ENCODE measurements at regions not wholly inside any gene's neighbourhood (a gene's known extent, or its start where the extent isn't known, plus 50 kb on each side); places are given as distances from the start of the nearest gene placed in this dataset.

GRCh38 chr3:42037318-42037945 is 53.7 kb upstream of the TRAK1 start:
- no peaks in the 10 kb centered on the region for H3K9me3 Mint-ChIP-seq
- H3K36me3 Mint-ChIP-seq: peaks cover 12% of the 10 kb centered on the region
- POLR2A ChIA-PET: no interaction called here
- H3K27me3 Mint-ChIP-seq: no peaks in the 10 kb centered on the region
- ATAC-seq (ENCODE audit: low read depth): no peak
- DNase-seq: no peak
- H3K4me1 Mint-ChIP-seq: peaks cover 4% of the 10 kb centered on the region
- no peak overlapping the region for H3K27ac Mint-ChIP-seq
- no peak overlapping the region for H3K4me3 Mint-ChIP-seq

DNA sequence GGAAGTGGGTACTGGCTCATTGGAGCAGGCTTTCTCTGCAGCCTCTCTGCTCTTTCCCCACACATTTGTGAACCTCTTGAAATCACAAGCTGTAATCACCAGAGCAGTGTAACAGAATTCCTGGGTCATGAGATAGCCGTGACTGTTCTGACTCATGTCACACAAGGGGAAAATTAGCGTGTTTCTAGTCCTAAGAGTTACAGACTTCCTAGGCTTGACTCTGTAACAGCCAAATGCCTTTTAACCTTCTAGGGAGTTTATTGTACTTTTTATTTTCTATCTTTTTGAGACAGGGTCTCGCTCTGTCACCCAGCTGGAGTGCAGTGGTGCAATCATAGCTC is 54.7 kb upstream of the TRAK1 start:
- DNase-seq: no peak
- POLR2A ChIA-PET: interaction anchor here (1.0 kb wide), 1 partner anchor 22 kb away, joined by 3 read pairs; no protein-coding TSS in a partner anchor
- H3K9me3 Mint-ChIP-seq: no peaks in the 10 kb centered on the region
- peaks cover 4% of the 10 kb centered on the region for H3K4me1 Mint-ChIP-seq
- no peak for ATAC-seq (ENCODE audit: low read depth)
- H3K27ac Mint-ChIP-seq: no peak overlapping the region
- H3K27me3 Mint-ChIP-seq: no peaks in the 10 kb centered on the region
- H3K36me3 Mint-ChIP-seq: peaks cover 12% of the 10 kb centered on the region
- no peak overlapping the region for H3K4me3 Mint-ChIP-seq

DNA sequence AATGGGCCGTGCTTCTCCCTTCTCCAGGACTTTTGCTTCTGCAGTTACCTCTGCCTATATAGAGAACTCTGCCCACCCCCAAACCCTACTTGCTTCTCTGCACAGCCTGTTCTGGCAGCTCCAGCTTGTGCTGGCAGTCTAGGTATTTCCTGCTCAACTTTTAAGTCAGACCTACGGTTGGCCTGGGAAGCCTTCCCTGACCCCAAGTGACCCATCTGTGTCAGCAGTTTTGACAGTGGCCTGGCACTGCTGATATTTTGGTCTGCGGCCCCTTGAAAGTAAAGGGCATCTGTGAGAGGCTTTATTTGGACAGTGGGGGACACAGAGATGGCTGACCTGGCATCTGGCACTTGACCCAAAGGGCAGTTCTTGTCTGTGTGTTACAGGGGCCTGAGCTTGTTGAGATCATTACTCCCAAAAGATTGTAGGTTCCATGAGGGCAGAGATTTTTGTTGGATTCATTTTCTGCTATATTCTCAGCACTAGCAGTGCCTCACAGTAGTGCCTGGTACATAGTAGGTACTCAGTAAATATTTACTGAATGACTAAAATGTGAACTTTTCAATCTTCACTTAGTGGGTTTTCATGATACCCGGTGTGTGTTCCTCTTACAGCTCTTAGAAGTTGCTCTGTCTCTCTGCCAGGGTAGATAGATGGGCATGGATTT is 55.2 kb upstream of the TRAK1 start:
- H3K9me3 Mint-ChIP-seq: no peaks in the 10 kb centered on the region
- DNase-seq (no peak), ATAC-seq (ENCODE audit: low read depth) (no peak)
- H3K4me3 Mint-ChIP-seq: no peak overlapping the region
- H3K27me3 Mint-ChIP-seq: no peaks in the 10 kb centered on the region
- H3K4me1 Mint-ChIP-seq: peaks cover 4% of the 10 kb centered on the region
- H3K36me3 Mint-ChIP-seq: peaks cover 12% of the 10 kb centered on the region
- POLR2A ChIA-PET: interaction anchor here (1.0 kb wide), 1 partner anchor 22 kb away, joined by 3 read pairs; no protein-coding TSS in a partner anchor
- no peak overlapping the region for H3K27ac Mint-ChIP-seq

GRCh38 chr3:42035007-42035406 is 56.1 kb upstream of the TRAK1 start:
- ATAC-seq (ENCODE audit: low read depth): no peak
- Mint-ChIP-seq H3K9me3 (no peaks in the 10 kb centered on the region), H3K27ac (no peak overlapping the region), H3K27me3 (no peaks in the 10 kb centered on the region), H3K36me3 (peaks cover 12% of the 10 kb centered on the region), H3K4me1 (peaks cover 4% of the 10 kb centered on the region), H3K4me3 (no peak overlapping the region)
- POLR2A ChIA-PET: no interaction called here
- no peak for DNase-seq

DNA sequence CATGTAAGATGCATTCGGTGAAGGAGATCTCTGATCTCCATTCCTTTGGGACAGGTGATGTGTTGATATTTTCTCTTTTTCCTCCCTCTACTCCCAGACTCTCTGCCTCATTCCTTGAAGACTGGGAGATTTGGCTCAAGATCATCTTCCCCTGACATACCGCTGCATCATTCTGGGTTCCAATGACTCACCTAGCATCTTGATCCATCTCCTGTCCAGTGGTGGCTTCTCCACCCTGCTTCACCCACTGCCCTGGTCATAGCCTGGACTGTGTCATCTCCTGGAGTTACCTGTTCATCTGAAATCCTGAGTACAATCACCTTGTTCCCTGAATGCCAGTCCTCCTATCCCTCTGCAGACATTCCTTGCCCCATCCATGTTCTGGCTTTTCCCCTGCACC is 57.4 kb upstream of the TRAK1 start:
- Mint-ChIP-seq H3K9me3 (no peaks in the 10 kb centered on the region), H3K27me3 (no peaks in the 10 kb centered on the region), H3K4me1 (peaks cover 2% of the 10 kb centered on the region), H3K4me3 (no peak overlapping the region), H3K27ac (no peak overlapping the region), H3K36me3 (peaks cover 10% of the 10 kb centered on the region)
- POLR2A ChIA-PET: no interaction called here
- no peak for DNase-seq
- ATAC-seq (ENCODE audit: low read depth): no peak

- no peak for DNase-seq
- Mint-ChIP-seq H3K36me3 (peaks cover 12% of the 10 kb centered on the region), H3K9me3 (peaks cover 5% of the 10 kb centered on the region), H3K27ac (no peak overlapping the region), H3K4me3 (no peak overlapping the region), H3K4me1 (peaks cover 4% of the 10 kb centered on the region), H3K27me3 (no peaks in the 10 kb centered on the region)
- no peak for ATAC-seq (ENCODE audit: low read depth)
- POLR2A ChIA-PET: no interaction called here
Observed at GRCh38 chr3:42032693-42033349, 58.3 kb upstream of the TRAK1 start.

DNA sequence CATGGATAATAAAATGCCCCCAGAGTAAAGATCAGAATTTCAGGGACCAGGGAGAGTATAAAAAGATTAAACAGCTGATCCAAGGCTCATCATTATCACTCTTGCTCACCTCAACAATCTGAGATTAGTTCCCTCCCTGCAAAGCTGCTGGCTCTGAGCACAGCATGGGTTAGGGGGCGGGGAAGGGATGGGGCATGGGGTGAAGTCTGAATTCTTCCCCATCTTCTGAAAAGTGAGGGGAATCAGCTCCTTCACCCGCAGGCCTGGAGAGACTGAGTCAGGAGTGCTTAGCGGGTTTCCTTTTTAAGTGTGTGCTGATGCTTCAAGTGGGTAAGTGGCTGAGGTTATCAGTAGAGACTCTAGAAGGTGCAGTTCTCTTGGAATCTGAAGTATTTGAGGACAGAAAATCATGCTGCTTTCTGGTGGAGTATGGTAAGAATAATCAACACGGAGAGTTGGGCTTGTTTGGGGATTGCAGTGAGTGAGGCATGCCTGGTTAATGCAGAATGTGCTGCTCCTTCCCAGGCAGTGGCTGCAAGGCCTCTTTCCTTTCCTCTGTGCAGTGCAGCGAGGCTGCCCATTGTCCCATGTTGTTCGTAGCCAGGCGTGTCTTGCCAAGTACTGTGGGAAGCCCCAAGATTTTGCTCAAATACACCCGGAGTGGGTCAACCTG is 59.2 kb upstream of the TRAK1 start:
- POLR2A ChIA-PET: no interaction called here
- no peak overlapping the region for H3K27ac Mint-ChIP-seq
- no peak for DNase-seq

GRCh38 chr3:42028474-42028873 is 62.7 kb upstream of the TRAK1 start:
- no peak for ATAC-seq (ENCODE audit: low read depth)

More for the DNA sequence above, 59.2 kb upstream of the TRAK1 start:
- Mint-ChIP-seq H3K36me3 (peaks cover 12% of the 10 kb centered on the region), H3K4me3 (no peak overlapping the region), H3K4me1 (peaks cover 4% of the 10 kb centered on the region), H3K9me3 (peaks cover 5% of the 10 kb centered on the region), H3K27me3 (no peaks in the 10 kb centered on the region)
- ATAC-seq (ENCODE audit: low read depth): no peak

GRCh38 chr3:42027571-42027970 is 63.6 kb upstream of the TRAK1 start:
- no peak overlapping the region for H3K4me3 Mint-ChIP-seq
- no peaks in the 10 kb centered on the region for H3K27me3 Mint-ChIP-seq
- H3K9me3 Mint-ChIP-seq: peaks cover 6% of the 10 kb centered on the region
- no peak overlapping the region for H3K27ac Mint-ChIP-seq
- no peak for DNase-seq
- H3K4me1 Mint-ChIP-seq: peaks cover 24% of the 10 kb centered on the region
- POLR2A ChIA-PET: no interaction called here
- no peak for ATAC-seq (ENCODE audit: low read depth)
- peaks cover 5% of the 10 kb centered on the region for H3K36me3 Mint-ChIP-seq

More at GRCh38 chr3:42028474-42028873, 62.7 kb upstream of the TRAK1 start:
- DNase-seq: no peak
- Mint-ChIP-seq H3K36me3 (peaks cover 3% of the 10 kb centered on the region), H3K27ac (no peak overlapping the region), H3K4me3 (no peak overlapping the region), H3K27me3 (no peaks in the 10 kb centered on the region), H3K4me1 (peaks cover 19% of the 10 kb centered on the region), H3K9me3 (peaks cover 6% of the 10 kb centered on the region)
- POLR2A ChIA-PET: no interaction called here

GRCh38 chr3:42025370-42026138 is 63.7 kb upstream of the ULK4 start:
- Mint-ChIP-seq H3K27me3 (no peaks in the 10 kb centered on the region), H3K27ac (no peak overlapping the region), H3K4me3 (no peak overlapping the region), H3K4me1 (peaks cover 26% of the 10 kb centered on the region), H3K9me3 (peaks cover 6% of the 10 kb centered on the region), H3K36me3 (peaks cover 5% of the 10 kb centered on the region)
- POLR2A ChIA-PET: interaction anchor here (0.5 to 1.1 kb wide), 4 partner anchors 9 to 411 kb away, joined by 3 to 4 read pairs (median 3); no protein-coding TSS in a partner anchor
- no peak for ATAC-seq (ENCODE audit: low read depth)
- no peak for DNase-seq

GRCh38 chr3:42024591-42025351 is 62.9 kb upstream of the ULK4 start:
- Mint-ChIP-seq H3K36me3 (peaks cover 5% of the 10 kb centered on the region), H3K4me3 (no peak overlapping the region), H3K27me3 (no peaks in the 10 kb centered on the region), H3K4me1 (peaks cover 28% of the 10 kb centered on the region), H3K9me3 (peaks cover 6% of the 10 kb centered on the region), H3K27ac (no peak overlapping the region)
- ATAC-seq (ENCODE audit: low read depth) (no peak), DNase-seq (no peak)
- POLR2A ChIA-PET: interaction anchor here (0.5 to 1.1 kb wide), 3 partner anchors 9 to 411 kb away, joined by 3 to 4 read pairs (median 3); no protein-coding TSS in a partner anchor

DNA sequence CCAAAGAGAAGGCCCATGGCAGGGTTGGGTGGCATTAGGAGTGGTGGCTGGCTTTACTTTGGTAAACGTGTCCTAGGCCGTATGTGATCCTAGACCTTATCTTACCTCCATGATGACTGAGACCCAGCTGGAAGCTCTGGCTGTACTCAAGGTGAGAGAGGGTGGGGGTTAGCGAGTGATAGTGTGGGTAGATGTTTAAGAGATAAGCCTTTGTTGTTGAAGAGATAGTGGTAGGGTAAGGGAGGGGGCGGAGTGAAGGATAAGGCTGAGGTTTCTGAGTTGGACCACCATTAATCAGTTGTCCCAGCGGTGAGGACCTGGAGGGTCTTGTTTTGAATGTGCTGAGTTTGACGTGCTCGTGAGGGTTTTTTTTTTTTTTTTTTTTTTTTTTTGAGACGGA is 61.5 kb upstream of the ULK4 start:
- POLR2A ChIA-PET: no interaction called here
- Mint-ChIP-seq H3K4me3 (no peak overlapping the region), H3K27ac (no peak overlapping the region), H3K27me3 (no peaks in the 10 kb centered on the region), H3K9me3 (peaks cover 4% of the 10 kb centered on the region), H3K4me1 (peaks cover 28% of the 10 kb centered on the region), H3K36me3 (peaks cover 4% of the 10 kb centered on the region)
- DNase-seq (no peak), ATAC-seq (ENCODE audit: low read depth) (no peak)

Data from activated naive CD8-positive, alpha-beta T cell treated with anti-CD3 and anti-CD28 coated beads, Interleukin-2, amount 10 ng/mL, durations not matched to agents 7 days and 5 days (primary cell).